ENCODE measurements at regions not wholly inside any gene's neighbourhood (a gene's known extent, or its start where the extent isn't known, plus 50 kb on each side); places are given as distances from the start of the nearest gene placed in this dataset.

- TF ChIP-seq POLR2AphosphoS5 (IDR thresholded peaks at IDR 0.05; ENCODE audit: insufficient read depth in 1 of 2, low read depth in 1 of 2) (no peak), CTCF (IDR thresholded peaks at IDR 0.05) (no peak)
These were observed 126.9 kb upstream of the LINC00305 start for GRCh38 chr18:64275593-64276300.
